ENCODE measurements at regions not wholly inside any gene's neighbourhood (a gene's known extent, or its start where the extent isn't known, plus 50 kb on each side); places are given as distances from the start of the nearest gene placed in this dataset.

GRCh38 chrX:4253092-4253491 lies 539.6 kb upstream of the PRKX start:
- DNase-seq (ENCODE audit: low read depth), result no peak

GRCh38 chrX:4249401-4249800 lies 536.0 kb upstream of the PRKX start:
- DNase-seq (ENCODE audit: low read depth), result no peak

- DNase-seq (ENCODE audit: low read depth), result no peak
Measured at GRCh38 chrX:4243759-4244158, 530.3 kb upstream of the PRKX start.

- DNase-seq (ENCODE audit: low read depth), result no peak
Measured at GRCh38 chrX:4240541-4241194, 527.2 kb upstream of the PRKX start.

GRCh38 chrX:4239650-4240540 lies 526.4 kb upstream of the PRKX start:
- no peak for DNase-seq (ENCODE audit: low read depth)

- no peak for DNase-seq (ENCODE audit: low read depth)
Measured at GRCh38 chrX:4238916-4239315, 525.5 kb upstream of the PRKX start.

GRCh38 chrX:4225086-4225485 lies 511.6 kb upstream of the PRKX start:
- no peak for DNase-seq (ENCODE audit: low read depth)

- DNase-seq (ENCODE audit: low read depth), result no peak
Measured at GRCh38 chrX:4206941-4207340, 493.5 kb upstream of the PRKX start.

- no peak for DNase-seq (ENCODE audit: low read depth)
Measured at GRCh38 chrX:4197971-4198370, 484.5 kb upstream of the PRKX start.

- DNase-seq (ENCODE audit: low read depth), result no peak
Measured at GRCh38 chrX:4193500-4194155, 480.2 kb upstream of the PRKX start.

- DNase-seq (ENCODE audit: low read depth), result no peak
Measured at GRCh38 chrX:4186331-4186730, 472.9 kb upstream of the PRKX start.

GRCh38 chrX:4185086-4185485 lies 471.6 kb upstream of the PRKX start:
- DNase-seq (ENCODE audit: low read depth), result no peak

- DNase-seq (ENCODE audit: low read depth), result no peak
Measured at GRCh38 chrX:4182408-4182806, 469.0 kb upstream of the PRKX start.

GRCh38 chrX:4181782-4182407 lies 468.4 kb upstream of the PRKX start:
- DNase-seq (ENCODE audit: low read depth), result no peak

GRCh38 chrX:4179031-4179430 lies 465.6 kb upstream of the PRKX start:
- no peak for DNase-seq (ENCODE audit: low read depth)

GRCh38 chrX:4175221-4175620 lies 461.8 kb upstream of the PRKX start:
- no peak for DNase-seq (ENCODE audit: low read depth)

GRCh38 chrX:4173743-4174142 lies 460.3 kb upstream of the PRKX start:
- DNase-seq (ENCODE audit: low read depth), result no peak

- no peak for DNase-seq (ENCODE audit: low read depth)
Measured at GRCh38 chrX:4151798-4152197, 438.3 kb upstream of the PRKX start.

GRCh38 chrX:4150259-4150658 lies 436.8 kb upstream of the PRKX start:
- no peak for DNase-seq (ENCODE audit: low read depth)

- DNase-seq (ENCODE audit: low read depth), result no peak
Measured at GRCh38 chrX:4129626-4130025, 416.2 kb upstream of the PRKX start.

- no peak for DNase-seq (ENCODE audit: low read depth)
Measured at GRCh38 chrX:4118666-4119530, 405.4 kb upstream of the PRKX start.

All from RPMI7951 (cell line).